MM.1S (cell line): ENCODE measurements at regions not wholly inside any gene's neighbourhood (a gene's known extent, or its start where the extent isn't known, plus 50 kb on each side); places are given as distances from the start of the nearest gene placed in this dataset.

Source experiments
- DNase-seq: peaks from one replicate; pipeline ENCODE4 v3.0.0-alpha.2; 2015
- H2AFZ ChIP-seq: fragments of 300-600 bp; sonication (generic); 2 replicates; pipeline ENCODE4 v1.6.0; 2016; ENCODE audit warnings: antibody characterized with exemption, low read length
- H3F3A ChIP-seq: fragments of 300-600 bp; sonication (generic); 2 replicates; pipeline ENCODE4 v1.6.1; 2016; ENCODE audit warnings: mild to moderate bottlenecking, antibody characterized with exemption, low read length, moderate library complexity, mixed read lengths; ENCODE audit not compliant: insufficient read depth
- H3K27ac ChIP-seq: fragments of 300-600 bp; sonication (generic); 2 replicates; pipeline ENCODE4 v1.5.1; 2016; ENCODE audit warnings: mild to moderate bottlenecking, low read length
- H3K27me3 ChIP-seq: fragments of 300-600 bp; sonication (generic); replicated peaks from 2 replicates; pipeline ENCODE4 v1.6.0; 2016; ENCODE audit warnings: low read length; ENCODE audit not compliant: insufficient read depth
- H3K36me3 ChIP-seq: fragments of 300-600 bp; sonication (generic); replicated peaks from 2 replicates; pipeline ENCODE4 v1.6.1; 2016; ENCODE audit warnings: mild to moderate bottlenecking, low read length, mixed read lengths; ENCODE audit not compliant: insufficient read depth
- H3K4me1 ChIP-seq: fragments of 300-600 bp; sonication (generic); 2 replicates; pipeline ENCODE4 v1.6.1; 2016; ENCODE audit warnings: low read length, mixed read lengths
- H3K4me2 ChIP-seq: fragments of 300-600 bp; sonication (generic); 2 replicates; pipeline ENCODE4 v1.6.0; 2016; ENCODE audit warnings: low read depth, low read length
- H3K4me3 ChIP-seq: fragments of 300-600 bp; sonication (generic); 2 replicates; pipeline ENCODE4 v1.5.1; 2016; ENCODE audit warnings: low read length, mixed read lengths
- H3K79me2 ChIP-seq: fragments of 300-600 bp; sonication (generic); 2 replicates; pipeline ENCODE4 v1.6.1; 2016; ENCODE audit warnings: mixed run types, low read length, mixed read lengths
- H3K9ac ChIP-seq: fragments of 300-600 bp; sonication (generic); 2 replicates; pipeline ENCODE4 v1.6.1; 2016; ENCODE audit warnings: low read length, mixed read lengths
- H3K9me2 ChIP-seq: fragments of 300-600 bp; sonication (generic); replicated peaks from 2 replicates; pipeline ENCODE4 v1.6.1; 2016; ENCODE audit warnings: mild to moderate bottlenecking, low read length, mixed read lengths; ENCODE audit not compliant: insufficient read depth
- H3K9me3 ChIP-seq: fragments of 300-600 bp; sonication (generic); replicated peaks from 2 replicates; pipeline ENCODE4 v1.6.1; 2016; ENCODE audit warnings: mild to moderate bottlenecking, low read length, mixed read lengths; ENCODE audit not compliant: insufficient read depth
- H4K20me1 ChIP-seq: fragments of 300-600 bp; sonication (generic); 2 replicates; pipeline ENCODE4 v1.6.1; 2016; ENCODE audit warnings: mild to moderate bottlenecking, low read length, moderate library complexity, mixed read lengths; ENCODE audit not compliant: insufficient read depth
- EZH2 ChIP-seq: fragments of 300-600 bp; sonication (generic); optimal IDR thresholded peaks from 2 replicates; pipeline ENCODE3; 2017; ENCODE audit warnings: low read depth, mild to moderate bottlenecking, antibody characterized with exemption, low read length, mixed read lengths
- EZH2phosphoT487 ChIP-seq: fragments of 300-600 bp; sonication (generic); IDR thresholded peaks from 2 replicates; pipeline ENCODE4 v1.6.1; 2018; ENCODE audit warnings: antibody characterized with exemption, low read length
- TF ChIP-seq, protein P1 (sequence below): fragments of 300-600 bp; sonication (generic); IDR thresholded peaks from 2 replicates; pipeline ENCODE4 v1.5.1; 2016; ENCODE audit warnings: antibody characterized with exemption, low read length, mixed read lengths

DNA sequence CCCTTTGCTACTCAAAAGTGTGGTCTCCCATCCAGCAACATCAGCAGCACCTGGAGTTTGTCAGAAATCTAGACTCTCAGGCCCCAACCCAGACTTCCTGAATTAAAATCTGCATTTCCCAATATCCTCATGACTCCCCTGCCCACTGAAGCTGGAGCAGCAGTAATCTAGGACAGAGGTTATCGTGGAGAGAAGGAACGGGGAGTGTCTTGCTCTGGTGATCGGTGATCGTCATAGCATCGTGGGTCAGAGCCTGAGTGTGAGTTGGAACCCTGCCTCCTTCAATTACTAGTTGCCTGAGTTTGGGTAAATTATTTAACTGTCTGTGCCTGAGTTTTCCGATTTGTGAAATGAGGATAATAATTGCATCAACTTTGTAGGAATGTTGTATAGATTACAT lies 217.3 kb upstream of the ATP5MC3 start:
- no peak overlapping the region for H3K4me3 ChIP-seq
- H2AFZ ChIP-seq, result no peak overlapping the region
- no peaks in the 10 kb centered on the region for H3K9me2 ChIP-seq
- H3K9me3 ChIP-seq, result no peaks in the 10 kb centered on the region
- no peaks in the 10 kb centered on the region for H3K4me1 ChIP-seq
- H3K27me3 ChIP-seq, result no peaks in the 10 kb centered on the region
- DNase-seq, result no peak
- no peak overlapping the region for H3K27ac ChIP-seq
- no peaks in the 10 kb centered on the region for H3K79me2 ChIP-seq
- TF ChIP-seq EZH2phosphoT487 (no peak), EZH2 (no peak)
- TF ChIP-seq, protein P1, sequence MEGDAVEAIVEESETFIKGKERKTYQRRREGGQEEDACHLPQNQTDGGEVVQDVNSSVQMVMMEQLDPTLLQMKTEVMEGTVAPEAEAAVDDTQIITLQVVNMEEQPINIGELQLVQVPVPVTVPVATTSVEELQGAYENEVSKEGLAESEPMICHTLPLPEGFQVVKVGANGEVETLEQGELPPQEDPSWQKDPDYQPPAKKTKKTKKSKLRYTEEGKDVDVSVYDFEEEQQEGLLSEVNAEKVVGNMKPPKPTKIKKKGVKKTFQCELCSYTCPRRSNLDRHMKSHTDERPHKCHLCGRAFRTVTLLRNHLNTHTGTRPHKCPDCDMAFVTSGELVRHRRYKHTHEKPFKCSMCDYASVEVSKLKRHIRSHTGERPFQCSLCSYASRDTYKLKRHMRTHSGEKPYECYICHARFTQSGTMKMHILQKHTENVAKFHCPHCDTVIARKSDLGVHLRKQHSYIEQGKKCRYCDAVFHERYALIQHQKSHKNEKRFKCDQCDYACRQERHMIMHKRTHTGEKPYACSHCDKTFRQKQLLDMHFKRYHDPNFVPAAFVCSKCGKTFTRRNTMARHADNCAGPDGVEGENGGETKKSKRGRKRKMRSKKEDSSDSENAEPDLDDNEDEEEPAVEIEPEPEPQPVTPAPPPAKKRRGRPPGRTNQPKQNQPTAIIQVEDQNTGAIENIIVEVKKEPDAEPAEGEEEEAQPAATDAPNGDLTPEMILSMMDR, result no peak
- no peaks in the 10 kb centered on the region for H4K20me1 ChIP-seq
- H3K9ac ChIP-seq, result no peak overlapping the region
- no peaks in the 10 kb centered on the region for H3K36me3 ChIP-seq
- no peak overlapping the region for H3K4me2 ChIP-seq
- H3F3A ChIP-seq, result no peaks in the 10 kb centered on the region

DNA sequence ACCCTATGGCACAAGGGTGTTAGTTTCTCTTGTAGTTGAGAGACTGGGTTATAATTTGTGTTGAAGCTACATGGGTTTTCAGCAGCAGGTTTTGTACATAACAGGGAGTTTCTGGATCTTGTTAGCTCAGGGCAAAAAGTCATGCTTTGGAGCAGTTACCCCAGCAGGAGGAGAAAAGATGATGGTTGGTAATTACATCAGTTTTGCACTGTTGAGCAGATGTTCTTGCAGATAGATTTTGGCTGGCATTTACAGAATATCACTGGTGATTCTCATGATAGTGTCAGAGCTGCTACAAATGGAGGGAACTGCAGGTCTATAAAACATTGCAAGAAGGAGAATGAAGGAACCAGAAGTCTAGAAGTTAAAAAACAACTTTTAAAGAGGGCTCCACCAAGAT lies 215.2 kb upstream of the ATP5MC3 start:
- no peaks in the 10 kb centered on the region for H3K36me3 ChIP-seq
- no peaks in the 10 kb centered on the region for H3K27me3 ChIP-seq
- H3K9me2 ChIP-seq, result no peaks in the 10 kb centered on the region
- DNase-seq, result no peak
- no peaks in the 10 kb centered on the region for H3F3A ChIP-seq
- no peak overlapping the region for H2AFZ ChIP-seq
- TF ChIP-seq, protein P1, result no peak
- TF ChIP-seq EZH2 (no peak), EZH2phosphoT487 (no peak)
- H3K9me3 ChIP-seq, result no peaks in the 10 kb centered on the region
- no peaks in the 10 kb centered on the region for H3K79me2 ChIP-seq
- H3K9ac ChIP-seq, result no peak overlapping the region
- 0 out of 2 replicates have a peak, but pooled peaks cover 7% of the 10 kb centered on the region for H3K4me1 ChIP-seq
- no peak overlapping the region for H3K4me3 ChIP-seq
- H3K4me2 ChIP-seq, result no peak overlapping the region
- no peak overlapping the region for H3K27ac ChIP-seq
- H4K20me1 ChIP-seq, result no peaks in the 10 kb centered on the region

DNA sequence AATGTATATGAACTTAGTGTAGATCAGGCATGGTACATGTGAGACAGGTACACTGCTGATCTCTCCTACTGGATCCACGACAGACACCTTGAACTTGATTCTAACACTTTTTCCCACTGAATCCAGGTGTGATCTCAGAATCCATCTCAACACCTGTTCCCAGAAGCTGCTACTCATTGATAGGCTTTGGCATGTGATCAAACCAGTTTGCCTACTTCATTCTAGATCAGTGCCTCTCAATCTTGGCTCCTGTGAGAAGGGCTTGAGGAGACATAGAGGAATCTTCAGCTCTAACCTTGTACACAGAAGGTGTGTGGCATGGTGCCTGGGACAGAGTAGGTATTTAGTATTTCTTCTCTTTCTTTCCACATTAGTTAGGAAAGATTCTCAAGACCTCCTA lies 212.3 kb upstream of the ATP5MC3 start:
- no peak for DNase-seq
- H3K4me3 ChIP-seq, result no peak overlapping the region
- H3K36me3 ChIP-seq, result no peaks in the 10 kb centered on the region
- H3K9ac ChIP-seq, result no peak overlapping the region
- no peak overlapping the region for H3K4me2 ChIP-seq
- no peaks in the 10 kb centered on the region for H3K9me2 ChIP-seq
- H4K20me1 ChIP-seq, result no peaks in the 10 kb centered on the region
- no peak overlapping the region for H3K27ac ChIP-seq
- TF ChIP-seq EZH2 (no peak), EZH2phosphoT487 (no peak)
- TF ChIP-seq, protein P1, result no peak
- 0 out of 2 replicates have a peak, but pooled peaks cover 7% of the 10 kb centered on the region for H3K4me1 ChIP-seq
- no peaks in the 10 kb centered on the region for H3K27me3 ChIP-seq
- H3F3A ChIP-seq, result no peaks in the 10 kb centered on the region
- H3K79me2 ChIP-seq, result no peaks in the 10 kb centered on the region
- H2AFZ ChIP-seq, result no peak overlapping the region
- no peaks in the 10 kb centered on the region for H3K9me3 ChIP-seq
